ENCODE measurements at regions not wholly inside any gene's neighbourhood (a gene's known extent, or its start where the extent isn't known, plus 50 kb on each side); places are given as distances from the start of the nearest gene placed in this dataset.

DNA sequence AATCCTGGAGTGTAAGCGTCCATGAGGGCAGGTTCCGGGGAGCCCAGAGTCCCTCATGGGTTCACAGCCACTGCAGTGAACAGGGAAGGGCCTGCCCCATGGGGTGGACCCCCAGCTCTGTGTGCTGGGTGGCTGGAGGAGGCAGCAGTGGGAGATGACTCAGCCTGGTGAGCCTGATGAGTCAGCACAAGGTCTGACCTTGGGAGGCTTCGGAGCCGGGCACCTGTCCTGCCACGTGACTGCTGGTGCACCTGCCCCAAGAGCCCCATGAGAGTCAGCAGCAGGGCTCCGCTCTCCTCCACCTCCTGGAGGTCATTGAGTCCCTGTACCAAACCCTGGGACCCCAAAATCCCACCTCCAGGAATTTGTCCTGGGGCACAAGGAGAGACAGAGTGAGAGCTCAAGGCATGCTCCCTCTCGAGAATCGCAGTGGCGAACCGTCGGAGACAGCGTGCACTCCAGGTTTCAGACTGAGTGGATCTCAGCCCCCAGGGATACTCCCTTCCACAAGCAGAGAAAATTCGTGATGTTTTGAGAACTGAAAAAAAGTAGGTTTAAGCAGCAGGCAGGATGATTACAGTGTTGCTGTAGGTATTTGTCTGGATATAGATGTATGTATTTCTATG lies 1221.7 kb downstream of the BRD1 start:
- TF ChIP-seq, protein P1, sequence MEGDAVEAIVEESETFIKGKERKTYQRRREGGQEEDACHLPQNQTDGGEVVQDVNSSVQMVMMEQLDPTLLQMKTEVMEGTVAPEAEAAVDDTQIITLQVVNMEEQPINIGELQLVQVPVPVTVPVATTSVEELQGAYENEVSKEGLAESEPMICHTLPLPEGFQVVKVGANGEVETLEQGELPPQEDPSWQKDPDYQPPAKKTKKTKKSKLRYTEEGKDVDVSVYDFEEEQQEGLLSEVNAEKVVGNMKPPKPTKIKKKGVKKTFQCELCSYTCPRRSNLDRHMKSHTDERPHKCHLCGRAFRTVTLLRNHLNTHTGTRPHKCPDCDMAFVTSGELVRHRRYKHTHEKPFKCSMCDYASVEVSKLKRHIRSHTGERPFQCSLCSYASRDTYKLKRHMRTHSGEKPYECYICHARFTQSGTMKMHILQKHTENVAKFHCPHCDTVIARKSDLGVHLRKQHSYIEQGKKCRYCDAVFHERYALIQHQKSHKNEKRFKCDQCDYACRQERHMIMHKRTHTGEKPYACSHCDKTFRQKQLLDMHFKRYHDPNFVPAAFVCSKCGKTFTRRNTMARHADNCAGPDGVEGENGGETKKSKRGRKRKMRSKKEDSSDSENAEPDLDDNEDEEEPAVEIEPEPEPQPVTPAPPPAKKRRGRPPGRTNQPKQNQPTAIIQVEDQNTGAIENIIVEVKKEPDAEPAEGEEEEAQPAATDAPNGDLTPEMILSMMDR (conservative IDR thresholded peaks at IDR 0.05) = no peak
- Mint-ChIP-seq H3K4me3 (no peak overlapping the region), H3K9me3 (peaks cover 11% of the 10 kb centered on the region), H3K36me3 (ENCODE audit: low read depth) (peaks cover 12% of the 10 kb centered on the region), H3K27me3 (ENCODE audit: low read depth) (no peaks in the 10 kb centered on the region), H3K4me1 (peaks cover 22% of the 10 kb centered on the region), H3K27ac (ENCODE audit: unreplicated experiment) (peak overlapping the region; percentile 98)
- no peak for DNase-seq (ENCODE audit: low read depth, low spot score)

DNA sequence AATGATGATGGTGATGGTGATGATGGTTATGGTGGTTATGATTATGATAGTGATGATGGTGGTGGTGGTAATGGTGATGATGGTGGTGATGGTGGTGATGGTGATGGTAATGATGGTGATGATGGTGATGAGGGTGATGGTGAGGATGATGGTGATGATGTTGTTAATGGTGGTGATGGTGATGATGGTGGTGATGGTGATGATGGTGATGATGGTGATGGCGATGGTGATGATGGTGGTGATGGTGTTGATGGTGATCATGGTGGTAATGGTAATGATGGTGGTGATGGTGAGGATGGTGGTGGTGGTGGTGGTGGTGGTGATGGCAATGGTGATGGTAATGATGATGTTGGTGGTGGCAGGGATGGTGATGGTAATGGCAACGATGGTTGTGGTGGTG lies 1222.5 kb downstream of the BRD1 start:
- Mint-ChIP-seq H3K4me3 (no peak overlapping the region), H3K9me3 (peaks cover 11% of the 10 kb centered on the region), H3K36me3 (ENCODE audit: low read depth) (peaks cover 12% of the 10 kb centered on the region), H3K27ac (ENCODE audit: unreplicated experiment) (no peak overlapping the region), H3K4me1 (peaks cover 22% of the 10 kb centered on the region), H3K27me3 (ENCODE audit: low read depth) (no peaks in the 10 kb centered on the region)
- TF ChIP-seq, protein P1 (conservative IDR thresholded peaks at IDR 0.05) = no peak
- no peak for DNase-seq (ENCODE audit: low read depth, low spot score)

DNA sequence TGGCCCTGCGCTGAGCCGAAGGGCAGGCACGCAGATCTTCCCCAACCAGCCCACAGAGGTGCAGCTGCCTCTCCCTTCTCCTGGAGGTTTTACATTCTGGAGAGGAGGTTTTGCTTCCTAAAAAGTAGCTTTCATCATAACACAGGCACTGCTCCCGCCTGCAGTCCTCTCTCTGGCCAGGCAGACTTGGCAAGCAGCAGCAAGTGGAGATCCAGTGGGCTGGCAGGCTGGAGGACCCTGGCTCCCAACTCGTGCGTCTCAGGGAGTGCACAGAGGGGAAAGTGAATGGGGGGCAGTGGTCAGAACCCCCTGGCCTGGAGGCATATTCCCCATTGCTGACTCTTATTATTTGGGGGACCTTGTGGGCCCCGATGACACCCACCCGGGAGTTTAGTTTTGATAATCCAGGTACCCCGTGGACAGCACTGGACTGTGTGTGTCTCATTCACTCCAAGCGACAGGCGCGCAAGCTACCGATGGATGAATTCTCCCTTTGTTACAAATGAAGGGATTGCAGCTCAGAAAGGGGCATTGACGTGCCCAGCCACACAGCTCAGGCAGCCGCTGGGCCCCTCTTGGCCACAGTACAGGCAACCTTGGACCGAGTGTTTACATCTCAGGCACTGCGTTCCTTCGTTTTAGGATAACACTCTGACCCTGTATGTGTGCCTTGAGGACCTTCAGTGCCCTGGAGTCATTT lies 1223.9 kb downstream of the BRD1 start:
- TF ChIP-seq, protein P1 (conservative IDR thresholded peaks at IDR 0.05) = no peak
- Mint-ChIP-seq H3K4me3 (no peak overlapping the region), H3K27ac (ENCODE audit: unreplicated experiment) (no peak overlapping the region), H3K9me3 (peaks cover 11% of the 10 kb centered on the region), H3K4me1 (peaks cover 22% of the 10 kb centered on the region), H3K36me3 (ENCODE audit: low read depth) (peaks cover 12% of the 10 kb centered on the region), H3K27me3 (ENCODE audit: low read depth) (no peaks in the 10 kb centered on the region)
- no peak for DNase-seq (ENCODE audit: low read depth, low spot score)

DNA sequence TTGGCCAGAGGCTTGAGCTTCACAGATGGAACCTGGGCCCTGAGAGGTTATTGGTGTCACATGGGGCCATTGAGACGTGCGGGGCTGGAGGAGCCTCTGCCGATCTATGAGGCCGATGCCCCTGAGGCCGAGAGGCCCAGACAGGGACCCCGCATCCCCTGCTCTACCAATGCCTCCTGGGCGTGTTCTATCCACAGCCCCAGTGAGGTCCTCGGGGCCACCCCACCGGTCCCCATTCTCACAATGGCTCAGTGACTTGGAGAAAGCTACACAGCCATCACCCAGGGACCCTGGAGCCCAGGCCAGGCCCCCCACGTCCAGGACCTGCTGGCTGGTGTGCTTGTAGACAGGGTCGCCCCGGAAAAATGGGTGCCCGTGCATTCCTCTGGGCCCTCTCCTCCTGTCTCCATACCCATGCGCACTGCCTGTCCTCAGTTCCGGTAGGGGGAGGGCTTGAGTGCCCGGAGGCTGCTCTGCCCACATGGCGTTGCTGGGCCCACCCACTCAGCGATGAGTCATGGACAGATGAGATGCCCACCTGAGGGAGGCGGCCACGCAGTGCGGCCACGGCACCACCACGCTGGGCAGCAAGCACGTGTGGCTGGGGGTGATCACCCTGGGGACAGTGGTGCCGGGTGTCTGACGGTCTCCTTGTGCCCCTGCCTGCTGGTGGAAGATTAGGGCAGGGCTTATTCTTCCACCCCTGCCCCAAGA lies 1224.7 kb downstream of the BRD1 start:
- Mint-ChIP-seq H3K4me3 (no peak overlapping the region), H3K9me3 (peaks cover 8% of the 10 kb centered on the region), H3K36me3 (ENCODE audit: low read depth) (peaks cover 15% of the 10 kb centered on the region), H3K27me3 (ENCODE audit: low read depth) (no peaks in the 10 kb centered on the region), H3K27ac (ENCODE audit: unreplicated experiment) (no peak overlapping the region), H3K4me1 (peaks cover 18% of the 10 kb centered on the region)
- TF ChIP-seq, protein P1 (conservative IDR thresholded peaks at IDR 0.05) = no peak
- no peak for DNase-seq (ENCODE audit: low read depth, low spot score)

DNA sequence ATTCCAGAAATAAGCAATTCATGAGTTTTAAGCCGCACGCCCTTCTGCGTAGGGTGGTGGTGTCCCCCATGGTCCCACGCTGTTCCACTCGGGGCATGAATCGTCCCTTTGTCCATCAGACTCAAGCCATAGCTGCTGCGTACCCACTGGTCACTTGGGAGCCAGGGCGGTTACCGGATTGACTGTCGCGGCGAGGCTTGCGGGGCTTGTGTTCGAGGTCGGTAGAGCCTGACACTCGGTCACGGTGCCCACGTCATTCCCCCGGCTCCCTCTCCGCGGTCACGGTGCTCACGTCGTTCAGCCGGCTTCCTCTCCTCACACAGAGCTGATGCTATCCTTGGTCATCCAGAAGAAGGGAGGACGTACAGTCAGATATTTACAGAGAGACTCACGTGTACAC lies 1227.0 kb downstream of the BRD1 start:
- Mint-ChIP-seq H3K9me3 (peaks cover 8% of the 10 kb centered on the region), H3K4me1 (peaks cover 12% of the 10 kb centered on the region), H3K27ac (ENCODE audit: unreplicated experiment) (no peak overlapping the region), H3K36me3 (ENCODE audit: low read depth) (peaks cover 21% of the 10 kb centered on the region), H3K4me3 (no peak overlapping the region), H3K27me3 (ENCODE audit: low read depth) (no peaks in the 10 kb centered on the region)
- no peak for DNase-seq (ENCODE audit: low read depth, low spot score)
- TF ChIP-seq, protein P1 (conservative IDR thresholded peaks at IDR 0.05) = no peak

Measured in neural crest cell (in vitro differentiated cells).